ENCODE measurements at regions not wholly inside any gene's neighbourhood (a gene's known extent, or its start where the extent isn't known, plus 50 kb on each side); places are given as distances from the start of the nearest gene placed in this dataset.

GRCh38 chr18:23311351-23312121 is 141.6 kb upstream of the RIOK3 start:
- H3K4me3 ChIP-seq, result no peak overlapping the region
- no peaks in the 10 kb centered on the region for H3K36me3 ChIP-seq
- H3K27ac ChIP-seq (replicated peaks in 1 of 4), result no peak overlapping the region
- TF ChIP-seq EP300 (IDR thresholded peaks at IDR 0.05), result no peak
- no peak for TF ChIP-seq CTCF (IDR thresholded peaks at IDR 0.05)
- no peak for TF ChIP-seq POLR2A (IDR thresholded peaks at IDR 0.05; ENCODE audit: low read depth)
- TF ChIP-seq POLR2AphosphoS5 (IDR thresholded peaks at IDR 0.05), result no peak
- H3K4me1 ChIP-seq, result peaks cover 0 to 14% (median 11%) of the 10 kb centered on the region in 4 donors
- H3K27me3 ChIP-seq, result no peaks in the 10 kb centered on the region
- no peaks in the 10 kb centered on the region for H3K9me3 ChIP-seq
- intact Hi-C loops (cut with DNase I), result no loop called here
- 80% methylated on average over 7 of the region's 7 CpGs for WGBS
- DNase-seq (ENCODE audit: extremely low spot score), result no peak

DNA sequence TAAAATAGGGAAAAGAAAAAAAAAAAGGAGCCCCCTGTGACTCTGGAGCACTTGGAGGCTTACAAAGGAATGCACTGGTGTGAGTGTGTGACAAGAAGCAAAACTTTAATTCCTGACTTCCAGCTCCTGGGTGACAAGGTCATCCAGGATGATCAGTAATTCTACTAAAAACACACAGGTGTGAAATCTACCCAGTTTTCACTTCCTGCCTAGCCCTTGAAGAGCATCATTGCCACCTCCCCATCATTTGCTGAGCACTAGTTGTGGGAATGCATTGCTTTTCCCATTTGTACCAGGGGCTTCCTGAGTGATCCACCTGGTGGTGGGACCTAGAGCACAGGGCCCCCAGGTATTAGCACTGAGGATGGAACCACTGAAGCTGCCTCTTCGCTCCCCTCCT is 139.7 kb upstream of the RIOK3 start:
- Histone ChIP-seq H3K27me3 (no peaks in the 10 kb centered on the region), H3K4me1 (peaks cover 0 to 14% (median 11%) of the 10 kb centered on the region in 4 donors), H3K36me3 (no peaks in the 10 kb centered on the region), H3K27ac (replicated peaks in 1 of 4) (no peak overlapping the region), H3K9me3 (no peaks in the 10 kb centered on the region), H3K4me3 (no peak overlapping the region)
- TF ChIP-seq POLR2A (IDR thresholded peaks at IDR 0.05; ENCODE audit: low read depth) (no peak), CTCF (IDR thresholded peaks at IDR 0.05) (no peak), EP300 (IDR thresholded peaks at IDR 0.05) (no peak), POLR2AphosphoS5 (IDR thresholded peaks at IDR 0.05) (no peak)
- WGBS, result 100% methylated on average over 1 of the region's 1 CpG
- DNase-seq (ENCODE audit: extremely low spot score), result no peak
- intact Hi-C loops (cut with DNase I), result no loop called here

DNA sequence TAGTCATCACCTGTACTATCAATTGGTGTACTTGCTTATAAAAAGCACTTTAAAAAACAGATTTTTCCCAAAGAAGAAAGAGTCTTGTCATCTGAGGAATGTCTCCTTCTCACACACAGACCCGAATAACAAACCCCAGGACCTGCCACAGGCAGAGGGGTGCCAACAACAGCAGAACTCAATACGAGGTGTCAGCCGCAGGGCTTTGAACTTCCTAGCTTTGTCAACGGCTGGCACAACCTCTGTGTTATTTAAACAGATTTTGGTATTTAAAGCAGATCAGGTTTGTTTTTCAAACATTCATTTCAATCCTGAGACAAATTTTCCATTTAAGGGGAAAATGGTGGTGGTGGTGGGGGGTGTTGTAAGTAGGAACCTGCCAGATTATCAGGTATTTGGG is 138.4 kb upstream of the RIOK3 start:
- intact Hi-C loops (cut with DNase I), result no loop called here
- H3K9me3 ChIP-seq, result no peaks in the 10 kb centered on the region
- H3K4me3 ChIP-seq, result no peak overlapping the region
- H3K27ac ChIP-seq (replicated peaks in 1 of 4), result no peak overlapping the region
- 72% methylated on average over 4 of the region's 4 CpGs for WGBS
- peaks cover 0 to 14% (median 11%) of the 10 kb centered on the region in 4 donors for H3K4me1 ChIP-seq
- DNase-seq (ENCODE audit: extremely low spot score), result no peak
- TF ChIP-seq CTCF (IDR thresholded peaks at IDR 0.05) (no peak), POLR2A (IDR thresholded peaks at IDR 0.05; ENCODE audit: low read depth) (no peak), EP300 (IDR thresholded peaks at IDR 0.05) (no peak), POLR2AphosphoS5 (IDR thresholded peaks at IDR 0.05) (no peak)
- H3K36me3 ChIP-seq, result no peaks in the 10 kb centered on the region
- no peaks in the 10 kb centered on the region for H3K27me3 ChIP-seq

DNA sequence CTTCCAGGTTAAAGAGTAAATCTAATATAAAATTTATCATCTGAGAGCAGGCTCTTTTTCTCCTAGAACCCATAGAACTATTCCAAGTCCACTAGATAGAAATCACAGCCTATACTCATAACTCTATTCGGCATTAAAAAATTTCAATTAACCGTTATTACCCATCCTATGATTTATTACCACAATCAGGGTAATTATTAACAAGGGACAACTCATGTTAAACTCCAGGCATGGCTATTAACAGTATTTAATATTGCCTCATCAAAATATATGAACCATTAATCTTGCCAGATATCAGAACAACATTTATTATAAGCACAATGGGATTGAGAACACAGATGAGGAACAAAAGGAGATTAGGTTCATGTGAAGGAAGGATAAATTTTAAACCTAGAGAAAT is 136.8 kb upstream of the RIOK3 start:
- Histone ChIP-seq H3K9me3 (no peaks in the 10 kb centered on the region), H3K27me3 (no peaks in the 10 kb centered on the region), H3K27ac (replicated peaks in 1 of 4) (no peak overlapping the region), H3K4me1 (peaks cover 0 to 14% (median 11%) of the 10 kb centered on the region in 4 donors), H3K36me3 (no peaks in the 10 kb centered on the region), H3K4me3 (no peak overlapping the region)
- DNase-seq (ENCODE audit: extremely low spot score), result no peak
- TF ChIP-seq POLR2AphosphoS5 (IDR thresholded peaks at IDR 0.05) (no peak), CTCF (IDR thresholded peaks at IDR 0.05) (no peak), EP300 (IDR thresholded peaks at IDR 0.05) (no peak), POLR2A (IDR thresholded peaks at IDR 0.05; ENCODE audit: low read depth) (no peak)
- intact Hi-C loops (cut with DNase I), result no loop called here
- WGBS, result 96% methylated on average over 2 of the region's 2 CpGs

DNA sequence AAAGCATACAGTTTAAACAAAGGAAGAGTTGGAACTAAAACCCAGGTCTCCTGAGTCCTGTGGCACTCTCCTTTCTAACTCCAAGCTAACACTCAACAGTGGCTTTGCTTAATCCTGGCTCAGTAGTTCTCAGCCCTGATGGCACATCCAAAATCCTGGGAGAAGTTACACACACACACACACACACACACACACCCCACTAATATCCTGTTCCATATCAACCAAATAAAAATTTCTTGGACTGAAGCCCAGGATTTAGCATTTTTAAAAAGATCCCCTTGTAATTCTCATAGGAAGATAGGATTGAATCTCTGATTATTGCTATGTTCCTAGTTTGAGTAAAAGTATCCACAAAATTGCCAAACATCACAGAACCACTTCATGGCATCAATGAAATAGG is 136.1 kb upstream of the RIOK3 start:
- Histone ChIP-seq H3K4me1 (peaks cover 0 to 8% (median 7%) of the 10 kb centered on the region in 4 donors), H3K4me3 (no peak overlapping the region), H3K9me3 (no peaks in the 10 kb centered on the region), H3K27me3 (no peaks in the 10 kb centered on the region), H3K36me3 (no peaks in the 10 kb centered on the region), H3K27ac (replicated peaks in 1 of 4) (no peak overlapping the region)
- no peak for DNase-seq (ENCODE audit: extremely low spot score)
- intact Hi-C loops (cut with DNase I), result no loop called here
- TF ChIP-seq CTCF (IDR thresholded peaks at IDR 0.05) (no peak), EP300 (IDR thresholded peaks at IDR 0.05) (no peak), POLR2A (IDR thresholded peaks at IDR 0.05; ENCODE audit: low read depth) (no peak), POLR2AphosphoS5 (IDR thresholded peaks at IDR 0.05) (no peak)
